Body of pancreas (tissue), 4 donors: ENCODE measurements at regions not wholly inside any gene's neighbourhood (a gene's known extent, or its start where the extent isn't known, plus 50 kb on each side); places are given as distances from the start of the nearest gene placed in this dataset.
"Not testable (repeated sequence)": the region's sequence is repeated elsewhere in the genome, so short reads cannot be mapped to it uniquely, and the experiment has no call there.

Experiments
- ATAC-seq: fragments of 150-250 bp; one replicate; pipeline ENCODE4 v1.9.1; 2016
- DNase-seq, 4 donors: peaks; one replicate each; pipeline ENCODE4 v3.0.0-alpha.2; 2019
- H3K27ac ChIP-seq, 4 donors: fragments of 200-600 bp; sonication (generic); 1 replicate in 3 of 4; 2 replicates in 1 of 4; pipeline versions ENCODE4 v1.5.1 to v1.6.1; 2016 to 2019; ENCODE audit warnings: mild to moderate bottlenecking in 1 of 4, mixed read lengths in 1 of 4, moderate library complexity in 1 of 4
- H3K27me3 ChIP-seq, 2 donors: fragments of 200-600 bp; sonication (generic); one replicate each; pipeline ENCODE4 v1.6.0; 2016; ENCODE audit warnings: mild to moderate bottlenecking in 1 of 2
- H3K36me3 ChIP-seq, 2 donors: fragments of 200-600 bp; sonication (generic); replicated peaks in 1 of 2; 2 replicates each; pipeline ENCODE4 v1.5.1; 2016; ENCODE audit warnings: low read depth in 2 of 2; ENCODE audit not compliant: insufficient read depth in 1 of 2
- H3K4me1 ChIP-seq: fragments of 200-600 bp; sonication (generic); one replicate; pipeline ENCODE4 v1.6.0; 2016
- H3K4me3 ChIP-seq, 2 donors: fragments of 200-600 bp; sonication (generic); 1 replicate in 1 of 2; 2 replicates in 1 of 2; pipeline ENCODE4 v1.5.1; 2016 to 2019
- H3K9me3 ChIP-seq, 3 donors: fragments of 200-600 bp; sonication (generic); 1 replicate in 2 of 3; 2 replicates in 1 of 3; pipeline ENCODE4 v1.5.1; 2016
- CTCF ChIP-seq, 7 experiments: fragments of 450-650 bp in 4 of 7; fragments of 200-600 bp in 3 of 7; sonication (generic) in 3 of 7; IDR thresholded peaks; one replicate each; pipeline ENCODE4 v1.5.1; 2016 to 2019; ENCODE audit warnings: antibody characterized with exemption in 7 of 7
- POLR2A ChIP-seq, 3 donors: fragments of 450-650 bp; IDR thresholded peaks; one replicate each; pipeline ENCODE4 v1.6.1; 2016; ENCODE audit warnings: antibody characterized with exemption in 3 of 3, mild to moderate bottlenecking in 2 of 3
- WGBS, 2 donors: methylation state at CpG; one replicate each; pipeline ENCODE4 v1.1.5; 2017; 5-methylcytosine and 5-hydroxymethylcytosine counted together
- intact Hi-C: fragments of 100-400 bp; cut with DNase I; formaldehyde crosslinking; loops from one replicate; pipeline ENCODE4 v1.15.1; 2023

GRCh38 chr6:150503041-150503440 is 96.6 kb upstream of the PLEKHG1 start:
- H3K27me3 ChIP-seq, result no peaks in the 10 kb centered on the region
- no peak overlapping the region for H3K27ac ChIP-seq
- intact Hi-C loops, result no loop called here
- H3K9me3 ChIP-seq, result no peaks in the 10 kb centered on the region
- H3K36me3 ChIP-seq, result no peaks in the 10 kb centered on the region
- ATAC-seq (no peak), DNase-seq (no peak)
- no peak for TF ChIP-seq POLR2A (IDR thresholded peaks at IDR 0.05)
- no peak overlapping the region for H3K4me3 ChIP-seq
- 67 to 79% methylated on average over 1 of the region's 1 CpG for WGBS, 2 donors
- no peaks in the 10 kb centered on the region for H3K4me1 ChIP-seq

- no peak overlapping the region for H3K4me3 ChIP-seq
- no peak overlapping the region for H3K27ac ChIP-seq
- no peaks in the 10 kb centered on the region for H3K27me3 ChIP-seq
- no peaks in the 10 kb centered on the region for H3K9me3 ChIP-seq
- H3K4me1 ChIP-seq, result no peaks in the 10 kb centered on the region
- DNase-seq (no peak), ATAC-seq (no peak)
- no peaks in the 10 kb centered on the region for H3K36me3 ChIP-seq
- intact Hi-C loops, result no loop called here
- no peak for TF ChIP-seq POLR2A (IDR thresholded peaks at IDR 0.05)
- no peak for TF ChIP-seq CTCF (IDR thresholded peaks at IDR 0.05)
- 75 to 81% methylated on average over 7 of the region's 7 CpGs for WGBS, 2 donors
Observed at GRCh38 chr6:150503586-150504339, 95.9 kb upstream of the PLEKHG1 start.

GRCh38 chr6:150507361-150507760 is 92.3 kb upstream of the PLEKHG1 start:
- ATAC-seq, H3K4me1 ChIP-seq, H3K27ac ChIP-seq, intact Hi-C loops, DNase-seq, H3K4me3 ChIP-seq, H3K9me3 ChIP-seq, H3K36me3 ChIP-seq, H3K27me3 ChIP-seq: not testable (repeated sequence)
- WGBS, 2 donors, result 85 to 96% methylated on average over 5 to 31 of the region's 35 CpGs

- H3K4me1 ChIP-seq, result no peaks in the 10 kb centered on the region
- no peak overlapping the region for H3K27ac ChIP-seq
- ATAC-seq (no peak), DNase-seq (no peak)
- no peak overlapping the region for H3K4me3 ChIP-seq
- H3K36me3 ChIP-seq, result no peaks in the 10 kb centered on the region
- intact Hi-C loops, result no loop called here
- H3K9me3 ChIP-seq, result no peaks in the 10 kb centered on the region
- 76 to 78% methylated on average over 3 of the region's 3 CpGs for WGBS, 2 donors
- H3K27me3 ChIP-seq, result no peaks in the 10 kb centered on the region
- TF ChIP-seq POLR2A (IDR thresholded peaks at IDR 0.05) (no peak), CTCF (IDR thresholded peaks at IDR 0.05) (no peak)
Observed at GRCh38 chr6:150510576-150510975, 89.1 kb upstream of the PLEKHG1 start.

GRCh38 chr6:150511313-150511712 is 88.4 kb upstream of the PLEKHG1 start:
- DNase-seq (no peak), ATAC-seq (no peak)
- Histone ChIP-seq H3K9me3 (no peaks in the 10 kb centered on the region), H3K4me3 (no peak overlapping the region), H3K4me1 (no peaks in the 10 kb centered on the region), H3K36me3 (no peaks in the 10 kb centered on the region), H3K27ac (no peak overlapping the region), H3K27me3 (no peaks in the 10 kb centered on the region)
- intact Hi-C loops, result no loop called here
- WGBS, 2 donors, result 75 to 76% methylated on average over 4 of the region's 4 CpGs
- TF ChIP-seq POLR2A (IDR thresholded peaks at IDR 0.05) (no peak), CTCF (IDR thresholded peaks at IDR 0.05) (no peak)

- H3K4me3 ChIP-seq, result no peak overlapping the region
- DNase-seq (no peak), ATAC-seq (no peak)
Observed at GRCh38 chr6:150514806-150515380, 84.8 kb upstream of the PLEKHG1 start.

More at GRCh38 chr6:150514806-150515380, 84.8 kb upstream of the PLEKHG1 start:
- Histone ChIP-seq H3K4me1 (no peaks in the 10 kb centered on the region), H3K36me3 (no peaks in the 10 kb centered on the region), H3K9me3 (no peaks in the 10 kb centered on the region), H3K27me3 (no peaks in the 10 kb centered on the region), H3K27ac (no peak overlapping the region)
- TF ChIP-seq CTCF (IDR thresholded peaks at IDR 0.05) (no peak), POLR2A (IDR thresholded peaks at IDR 0.05) (no peak)
- intact Hi-C loops, result no loop called here
- 19 to 25% methylated on average over 2 of the region's 2 CpGs for WGBS, 2 donors
